ENCODE measurements at regions not wholly inside any gene's neighbourhood (a gene's known extent, or its start where the extent isn't known, plus 50 kb on each side); places are given as distances from the start of the nearest gene placed in this dataset.

- no peaks in the 10 kb centered on the region for H4K20me1 ChIP-seq (replicated peaks; ENCODE audit: control insufficient read depth, extremely low read depth, insufficient read depth, low read length)
- dilution Hi-C loops (cut with MboI; ENCODE audit: extremely low pct_ligation_motif_present, low sequenced_read_pairs) (no loop called here), intact Hi-C loops (cut with micrococcal nuclease) (no loop called here)
- FAIRE-seq (no peak), DNase-seq (ENCODE audit: low read depth, low spot score) (no peak)
- no peak overlapping the region for H3K4me3 ChIP-seq (replicated peaks in 1 of 3; ENCODE audit: insufficient read depth in 1 of 3, low read depth in 1 of 3, low read length in 3 of 3)
- H3K9me3 ChIP-seq (replicated peaks; ENCODE audit: control insufficient read depth, insufficient read depth, low read length) = no peaks in the 10 kb centered on the region
- H3K9me1 ChIP-seq (replicated peaks; ENCODE audit: control insufficient read depth, extremely low read depth, insufficient read depth, low read length) = no peaks in the 10 kb centered on the region
- H3K79me2 ChIP-seq (ENCODE audit: control insufficient read depth, insufficient read depth, low read length) = no peaks in the 10 kb centered on the region
- no peak overlapping the region for H3K9ac ChIP-seq (replicated peaks; ENCODE audit: extremely low read depth, insufficient read depth, low read length)
- H3K4me2 ChIP-seq (ENCODE audit: insufficient read depth, low read length) = no peak overlapping the region
- no peak overlapping the region for H3K27ac ChIP-seq (ENCODE audit: insufficient read depth, low read depth, low read length)
- no TSS peak for BruUV-seq (replicated peaks)
- peaks cover 2 to 5% of the 10 kb centered on the region in 2 experiments for H3K27me3 ChIP-seq (ENCODE audit: control insufficient read depth in 2 of 2, insufficient read depth in 2 of 2, low read length in 2 of 2)
- H3K4me1 ChIP-seq (ENCODE audit: control insufficient read depth, extremely low read depth, insufficient read depth, low read length) = peaks cover 5% of the 10 kb centered on the region
- TF ChIP-seq EZH2 (IDR thresholded peaks at IDR 0.05; ENCODE audit: borderline replicate concordance, low read depth, low read length, severe bottlenecking) = no peak
- TF ChIP-seq MYC (IDR thresholded peaks at IDR 0.05; ENCODE audit: low read depth, low read length) = no peak
- no peak for TF ChIP-seq GATA2 (IDR thresholded peaks at IDR 0.05; ENCODE audit: insufficient read depth, insufficient read length, low read depth, low read length)
- TF ChIP-seq FOS (IDR thresholded peaks at IDR 0.05; ENCODE audit: borderline replicate concordance, insufficient read depth, low read length) = no peak
- TF ChIP-seq, protein P1, sequence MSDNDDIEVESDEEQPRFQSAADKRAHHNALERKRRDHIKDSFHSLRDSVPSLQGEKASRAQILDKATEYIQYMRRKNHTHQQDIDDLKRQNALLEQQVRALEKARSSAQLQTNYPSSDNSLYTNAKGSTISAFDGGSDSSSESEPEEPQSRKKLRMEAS (IDR thresholded peaks at IDR 0.05; ENCODE audit: insufficient read depth, insufficient read length) = no peak
- no peak for TF ChIP-seq POLR2AphosphoS5 (IDR thresholded peaks at IDR 0.05; ENCODE audit: insufficient read depth, low read depth, low read length)
- no peak for TF ChIP-seq POLR2A (IDR thresholded peaks at IDR 0.05; ENCODE audit: low read depth, low read length)
- CTCF ChIA-PET = interaction anchor here (1.0 kb wide), 1 partner anchor 118 kb away, joined by 3 read pairs; no protein-coding TSS in a partner anchor
- H2AFZ ChIP-seq (ENCODE audit: low read depth, low read length) = no peak overlapping the region
- POLR2A ChIA-PET = no interaction called here
- no peaks in the 10 kb centered on the region for H3K36me3 ChIP-seq (ENCODE audit: control insufficient read depth in 2 of 2, extremely low read depth in 1 of 2, insufficient read depth in 2 of 2, low read length in 2 of 2)
Measured at GRCh38 chr10:29881811-29882210, 177.6 kb downstream of the JCAD start.

DNA sequence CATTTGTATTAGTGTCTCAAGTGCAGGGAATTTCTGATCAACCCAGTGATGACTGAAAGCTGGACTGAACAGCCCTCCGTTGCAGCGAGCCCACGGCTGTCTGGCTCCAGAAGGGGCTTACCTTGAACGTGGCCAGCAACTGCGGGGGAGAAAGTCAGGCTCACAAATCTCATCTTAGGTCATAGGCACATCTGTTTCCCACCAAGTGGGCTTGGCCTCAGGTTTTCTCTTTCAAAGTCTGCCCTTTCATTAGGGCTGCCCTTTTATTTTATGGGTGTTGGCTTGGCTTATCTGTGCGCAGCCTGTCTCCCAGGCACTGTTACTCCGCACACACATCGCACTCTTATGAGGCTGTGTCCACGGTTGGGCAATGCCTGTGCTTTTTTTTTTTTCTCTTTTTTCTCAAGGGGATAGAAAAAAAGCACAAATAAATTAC is 178.0 kb downstream of the JCAD start:
- intact Hi-C loops (cut with micrococcal nuclease) (no loop called here), dilution Hi-C loops (cut with MboI; ENCODE audit: extremely low pct_ligation_motif_present, low sequenced_read_pairs) (no loop called here)
- peaks cover under 1 to 2% of the 10 kb centered on the region in 2 experiments for H3K27me3 ChIP-seq (ENCODE audit: control insufficient read depth in 2 of 2, insufficient read depth in 2 of 2, low read length in 2 of 2)
- no peak overlapping the region for H3K27ac ChIP-seq (ENCODE audit: insufficient read depth, low read depth, low read length)
- H3K4me1 ChIP-seq (ENCODE audit: control insufficient read depth, extremely low read depth, insufficient read depth, low read length) = peaks cover 5% of the 10 kb centered on the region
- no peaks in the 10 kb centered on the region for H3K36me3 ChIP-seq (ENCODE audit: control insufficient read depth in 2 of 2, extremely low read depth in 1 of 2, insufficient read depth in 2 of 2, low read length in 2 of 2)
- no peak overlapping the region for H2AFZ ChIP-seq (ENCODE audit: low read depth, low read length)
- BruUV-seq (replicated peaks) = no TSS peak
- no peak overlapping the region for H3K9ac ChIP-seq (replicated peaks; ENCODE audit: extremely low read depth, insufficient read depth, low read length)
- H3K79me2 ChIP-seq (ENCODE audit: control insufficient read depth, insufficient read depth, low read length) = no peaks in the 10 kb centered on the region
- no peaks in the 10 kb centered on the region for H4K20me1 ChIP-seq (replicated peaks; ENCODE audit: control insufficient read depth, extremely low read depth, insufficient read depth, low read length)
- ChIA-PET POLR2A (no interaction called here), CTCF (no interaction called here)
- TF ChIP-seq GATA2 (IDR thresholded peaks at IDR 0.05; ENCODE audit: insufficient read depth, insufficient read length, low read depth, low read length) = no peak
- TF ChIP-seq POLR2AphosphoS5 (IDR thresholded peaks at IDR 0.05; ENCODE audit: insufficient read depth, low read depth, low read length) = no peak
- no peak for TF ChIP-seq JUN (IDR thresholded peaks at IDR 0.05; ENCODE audit: borderline replicate concordance, insufficient read depth, insufficient read length, low read depth)
- TF ChIP-seq EZH2 (IDR thresholded peaks at IDR 0.05; ENCODE audit: borderline replicate concordance, low read depth, low read length, severe bottlenecking) = no peak
- TF ChIP-seq FOS (IDR thresholded peaks at IDR 0.05; ENCODE audit: borderline replicate concordance, insufficient read depth, low read length) = no peak
- TF ChIP-seq, protein P1 (IDR thresholded peaks at IDR 0.05; ENCODE audit: insufficient read depth, insufficient read length) = no peak
- no peak for TF ChIP-seq MYC (IDR thresholded peaks at IDR 0.05; ENCODE audit: low read depth, low read length)
- TF ChIP-seq, protein P2, sequence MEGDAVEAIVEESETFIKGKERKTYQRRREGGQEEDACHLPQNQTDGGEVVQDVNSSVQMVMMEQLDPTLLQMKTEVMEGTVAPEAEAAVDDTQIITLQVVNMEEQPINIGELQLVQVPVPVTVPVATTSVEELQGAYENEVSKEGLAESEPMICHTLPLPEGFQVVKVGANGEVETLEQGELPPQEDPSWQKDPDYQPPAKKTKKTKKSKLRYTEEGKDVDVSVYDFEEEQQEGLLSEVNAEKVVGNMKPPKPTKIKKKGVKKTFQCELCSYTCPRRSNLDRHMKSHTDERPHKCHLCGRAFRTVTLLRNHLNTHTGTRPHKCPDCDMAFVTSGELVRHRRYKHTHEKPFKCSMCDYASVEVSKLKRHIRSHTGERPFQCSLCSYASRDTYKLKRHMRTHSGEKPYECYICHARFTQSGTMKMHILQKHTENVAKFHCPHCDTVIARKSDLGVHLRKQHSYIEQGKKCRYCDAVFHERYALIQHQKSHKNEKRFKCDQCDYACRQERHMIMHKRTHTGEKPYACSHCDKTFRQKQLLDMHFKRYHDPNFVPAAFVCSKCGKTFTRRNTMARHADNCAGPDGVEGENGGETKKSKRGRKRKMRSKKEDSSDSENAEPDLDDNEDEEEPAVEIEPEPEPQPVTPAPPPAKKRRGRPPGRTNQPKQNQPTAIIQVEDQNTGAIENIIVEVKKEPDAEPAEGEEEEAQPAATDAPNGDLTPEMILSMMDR (IDR thresholded peaks at IDR 0.05; ENCODE audit: extremely low read depth in 1 of 2, insufficient read depth in 1 of 2, low read depth in 1 of 2, low read length in 2 of 2) = no peak
- no peak for TF ChIP-seq POLR2A (IDR thresholded peaks at IDR 0.05; ENCODE audit: low read depth, low read length)
- no peak overlapping the region for H3K4me3 ChIP-seq (replicated peaks in 1 of 3; ENCODE audit: insufficient read depth in 1 of 3, low read depth in 1 of 3, low read length in 3 of 3)
- no peak overlapping the region for H3K4me2 ChIP-seq (ENCODE audit: insufficient read depth, low read length)
- H3K9me3 ChIP-seq (replicated peaks; ENCODE audit: control insufficient read depth, insufficient read depth, low read length) = no peaks in the 10 kb centered on the region
- no peak for DNase-seq (ENCODE audit: low read depth, low spot score)
- no peaks in the 10 kb centered on the region for H3K9me1 ChIP-seq (replicated peaks; ENCODE audit: control insufficient read depth, extremely low read depth, insufficient read depth, low read length)
- FAIRE-seq = no peak

All from endothelial cell of umbilical vein (primary cell).